ENCODE measurements at regions not wholly inside any gene's neighbourhood (a gene's known extent, or its start where the extent isn't known, plus 50 kb on each side); places are given as distances from the start of the nearest gene placed in this dataset.

- no peaks in the 10 kb centered on the region for H3K9me3 Mint-ChIP-seq
- no peaks in the 10 kb centered on the region for H3K36me3 Mint-ChIP-seq
- H3K4me1 Mint-ChIP-seq, result no peaks in the 10 kb centered on the region
- H3K27me3 Mint-ChIP-seq (ENCODE audit: low read depth), result no peaks in the 10 kb centered on the region
- POLR2A ChIA-PET, result no interaction called here
- CTCF ChIA-PET, result no interaction called here
- DNase-seq (ENCODE audit: low spot score) (no peak), ATAC-seq (no peak)
- H3K27ac Mint-ChIP-seq, result no peak overlapping the region
- TF ChIP-seq NR1H2 (CRISPR knock-in tag; IDR thresholded peaks at IDR 0.05) (no peak), TEAD4 (CRISPR knock-in tag; IDR thresholded peaks at IDR 0.05) (no peak), GTF2I (CRISPR knock-in tag; conservative IDR thresholded peaks at IDR 0.05) (no peak), ATF2 (CRISPR knock-in tag; IDR thresholded peaks at IDR 0.05; ENCODE audit: borderline replicate concordance, low read depth) (no peak), GABPB1 (CRISPR knock-in tag; IDR thresholded peaks at IDR 0.05) (no peak), GRHL2 (CRISPR knock-in tag; IDR thresholded peaks at IDR 0.05; ENCODE audit: insufficient replicate concordance, severe bottlenecking) (no peak)
- no peak overlapping the region for H3K4me3 Mint-ChIP-seq
Measured at GRCh38 chr13:89784161-89784809, 1563.2 kb upstream of the MIR17HG start.

GRCh38 chr13:89786531-89786930 is 1561.0 kb upstream of the MIR17HG start:
- no peaks in the 10 kb centered on the region for H3K9me3 Mint-ChIP-seq
- ChIA-PET CTCF (no interaction called here), POLR2A (interaction anchor here (0.7 kb wide), 1 partner anchor 1082 kb away, joined by 3 read pairs; no protein-coding TSS in a partner anchor)
- H3K4me3 Mint-ChIP-seq, result no peak overlapping the region
- H3K27me3 Mint-ChIP-seq (ENCODE audit: low read depth), result no peaks in the 10 kb centered on the region
- no peak for ATAC-seq
- H3K36me3 Mint-ChIP-seq, result no peaks in the 10 kb centered on the region
- DNase-seq (ENCODE audit: low spot score), result no peak
- no peak overlapping the region for H3K27ac Mint-ChIP-seq
- peaks cover 7% of the 10 kb centered on the region for H3K4me1 Mint-ChIP-seq
- no peak for TF ChIP-seq ATF6 (CRISPR knock-in tag; IDR thresholded peaks at IDR 0.05)
- no peak for TF ChIP-seq ZMAT4 (CRISPR knock-in tag; IDR thresholded peaks at IDR 0.05)
- no peak for TF ChIP-seq ZNF232 (CRISPR knock-in tag; IDR thresholded peaks at IDR 0.05)
- no peak for TF ChIP-seq ATF3 (CRISPR knock-in tag; conservative IDR thresholded peaks at IDR 0.05)
- no peak for TF ChIP-seq PREB (CRISPR knock-in tag; IDR thresholded peaks at IDR 0.05; ENCODE audit: borderline replicate concordance)
- no peak for TF ChIP-seq EMX1 (CRISPR knock-in tag; IDR thresholded peaks at IDR 0.05)
- no peak for TF ChIP-seq E2F4 (CRISPR knock-in tag; IDR thresholded peaks at IDR 0.05; ENCODE audit: borderline replicate concordance, low read depth)
- TF ChIP-seq ZNF317 (CRISPR knock-in tag; IDR thresholded peaks at IDR 0.05; ENCODE audit: borderline replicate concordance, low read depth), result no peak
- TF ChIP-seq JAZF1 (CRISPR knock-in tag; IDR thresholded peaks at IDR 0.05), result no peak
- no peak for TF ChIP-seq ESRRA (CRISPR knock-in tag; IDR thresholded peaks at IDR 0.05; ENCODE audit: borderline replicate concordance)
- no peak for TF ChIP-seq CREM (CRISPR knock-in tag; IDR thresholded peaks at IDR 0.05)
- TF ChIP-seq IRF2 (CRISPR knock-in tag; IDR thresholded peaks at IDR 0.05; ENCODE audit: borderline replicate concordance, low read depth), result no peak
- no peak for TF ChIP-seq ELF4 (CRISPR knock-in tag; IDR thresholded peaks at IDR 0.05; ENCODE audit: low read depth)
- no peak for TF ChIP-seq AFF4 (CRISPR knock-in tag; IDR thresholded peaks at IDR 0.05; ENCODE audit: borderline replicate concordance)
- no peak for TF ChIP-seq NR3C1 (CRISPR knock-in tag; conservative IDR thresholded peaks at IDR 0.05; ENCODE audit: low read depth)
- no peak for TF ChIP-seq AR (CRISPR knock-in tag; IDR thresholded peaks at IDR 0.05)
